Upper lobe of left lung (tissue), 6 donors: ENCODE measurements at regions not wholly inside any gene's neighbourhood (a gene's known extent, or its start where the extent isn't known, plus 50 kb on each side); places are given as distances from the start of the nearest gene placed in this dataset.

ENCODE experiments used
- ATAC-seq, 2 donors: fragments of 200-7000 bp; cut with Tn5 transposase; one replicate each; pipeline ENCODE4 v1.9.1; 2022; ENCODE audit warnings: mild to moderate bottlenecking in 2 of 2, moderate library complexity in 2 of 2; ENCODE audit not compliant: low FRiP score in 2 of 2
- DNase-seq, 2 donors: peaks; one replicate each; pipeline ENCODE4 v3.0.0-alpha.2; 2019 to 2020
- H3K27ac ChIP-seq, 4 donors: fragments of 200-600 bp; sonication (generic); one replicate each; pipeline ENCODE4 v1.5.1; 2016 to 2019
- H3K27me3 ChIP-seq, 4 donors: fragments of 200-600 bp; sonication (generic); one replicate each; pipeline ENCODE4 v1.5.1; 2017 to 2019
- H3K36me3 ChIP-seq, 4 donors: fragments of 200-600 bp; sonication (generic); one replicate each; pipeline ENCODE4 v1.5.1; 2016 to 2019
- H3K4me1 ChIP-seq, 4 donors: fragments of 200-600 bp; sonication (generic); one replicate each; pipeline ENCODE4 v1.5.1; 2018 to 2019
- H3K4me3 ChIP-seq, 4 donors: fragments of 200-600 bp; sonication (generic); one replicate each; pipeline ENCODE4 v1.5.1; 2017 to 2019; ENCODE audit warnings: mild to moderate bottlenecking in 2 of 4, moderate library complexity in 1 of 4
- H3K9me3 ChIP-seq, 4 donors: fragments of 200-600 bp; sonication (generic); one replicate each; pipeline ENCODE4 v1.5.1; 2018 to 2019
- CTCF ChIP-seq, 6 experiments: fragments of 450-650 bp in 4 of 6; fragments of 200-600 bp in 2 of 6; sonication (generic) in 2 of 6; IDR thresholded peaks; one replicate each; pipeline ENCODE4 v1.5.1; 2016 to 2019; ENCODE audit warnings: antibody characterized with exemption in 6 of 6
- EP300 ChIP-seq, 4 donors: sonication (generic); formaldehyde crosslinking; IDR thresholded peaks; one replicate each; pipeline ENCODE4 v1.5.1; 2017; ENCODE audit warnings: antibody characterized with exemption in 4 of 4, control low read depth in 2 of 4
- POLR2A ChIP-seq, 4 donors: fragments of 450-650 bp; IDR thresholded peaks; one replicate each; pipeline ENCODE4 v1.5.1; 2016 to 2017; ENCODE audit warnings: antibody characterized with exemption in 4 of 4, mild to moderate bottlenecking in 2 of 4
- POLR2AphosphoS5 ChIP-seq, 2 donors: sonication (generic); formaldehyde crosslinking; IDR thresholded peaks; one replicate each; pipeline ENCODE4 v1.5.1; 2017; ENCODE audit warnings: antibody characterized with exemption in 2 of 2
- WGBS, 2 donors: methylation state at CpG; one replicate each; pipeline ENCODE4 v1.1.5; 2017 to 2018; 5-methylcytosine and 5-hydroxymethylcytosine counted together
- donor health status: DM: no; HTN: no; CAD: no; lungs with moderate emphysema.
- donor health status: DM: no; HTN: yes; CAD: no; lungs with severe emphysema.

- H3K4me1 ChIP-seq: no peaks in the 10 kb centered on the region
- H3K27me3 ChIP-seq: no peaks in the 10 kb centered on the region
- WGBS, 2 donors: 91% methylated on average over 1 of the region's 1 CpG; no CpG with 5 or more reads in 1 of the 2 donors
- no peak for ATAC-seq
- H3K36me3 ChIP-seq: no peaks in the 10 kb centered on the region
- H3K9me3 ChIP-seq: peaks cover 0 to 3% (median 0%) of the 10 kb centered on the region in 4 donors
- H3K4me3 ChIP-seq: no peak overlapping the region
- TF ChIP-seq CTCF (IDR thresholded peaks at IDR 0.05) (no peak), EP300 (IDR thresholded peaks at IDR 0.05) (no peak), POLR2AphosphoS5 (IDR thresholded peaks at IDR 0.05) (no peak), POLR2A (IDR thresholded peaks at IDR 0.05) (no peak)
- no peak for DNase-seq
- H3K27ac ChIP-seq: no peak overlapping the region
These were observed 281.2 kb upstream of the RGMB start for GRCh38 chr5:98492258-98492657.

GRCh38 chr5:98497418-98497817 lies 276.0 kb upstream of the RGMB start:
- no peak for ATAC-seq
- no peak for TF ChIP-seq CTCF (IDR thresholded peaks at IDR 0.05)
- TF ChIP-seq POLR2AphosphoS5 (IDR thresholded peaks at IDR 0.05): no peak
- no peak for TF ChIP-seq POLR2A (IDR thresholded peaks at IDR 0.05)
- TF ChIP-seq EP300 (IDR thresholded peaks at IDR 0.05): no peak
- Histone ChIP-seq H3K27me3 (no peaks in the 10 kb centered on the region), H3K4me1 (no peaks in the 10 kb centered on the region), H3K9me3 (peaks cover 0 to 3% (median 0%) of the 10 kb centered on the region in 4 donors), H3K27ac (no peak overlapping the region), H3K36me3 (no peaks in the 10 kb centered on the region), H3K4me3 (no peak overlapping the region)
- no peak for DNase-seq
- 48 to 55% methylated on average over 1 of the region's 1 CpG for WGBS, 2 donors

DNA sequence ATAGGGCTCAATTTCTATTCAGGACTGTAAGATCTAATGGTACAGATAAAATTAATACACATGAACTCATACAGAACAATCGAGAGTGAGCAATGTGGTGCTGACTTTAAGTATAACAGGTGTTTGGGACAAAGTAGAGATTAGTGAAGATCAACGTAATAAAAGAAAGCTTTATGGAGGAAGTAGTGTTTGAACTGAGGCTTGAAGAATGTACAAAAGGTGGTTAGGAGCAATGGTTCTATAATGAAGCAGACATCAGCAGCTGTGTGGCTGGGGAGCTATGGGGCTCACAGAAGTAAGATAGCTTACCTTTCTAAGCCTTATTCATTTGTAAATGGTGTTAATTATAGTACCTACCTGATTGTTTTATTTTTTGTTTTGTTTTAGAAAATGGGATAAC lies 275.4 kb upstream of the RGMB start:
- Histone ChIP-seq H3K9me3 (peaks cover 0 to 3% (median 0%) of the 10 kb centered on the region in 4 donors), H3K36me3 (no peaks in the 10 kb centered on the region), H3K4me3 (no peak overlapping the region), H3K4me1 (no peaks in the 10 kb centered on the region), H3K27me3 (no peaks in the 10 kb centered on the region), H3K27ac (no peak overlapping the region)
- DNase-seq: no peak
- 62 to 65% methylated on average over 2 of the region's 2 CpGs for WGBS, 2 donors
- TF ChIP-seq CTCF (IDR thresholded peaks at IDR 0.05) (no peak), POLR2AphosphoS5 (IDR thresholded peaks at IDR 0.05) (no peak), POLR2A (IDR thresholded peaks at IDR 0.05) (no peak), EP300 (IDR thresholded peaks at IDR 0.05) (no peak)
- ATAC-seq: no peak

DNA sequence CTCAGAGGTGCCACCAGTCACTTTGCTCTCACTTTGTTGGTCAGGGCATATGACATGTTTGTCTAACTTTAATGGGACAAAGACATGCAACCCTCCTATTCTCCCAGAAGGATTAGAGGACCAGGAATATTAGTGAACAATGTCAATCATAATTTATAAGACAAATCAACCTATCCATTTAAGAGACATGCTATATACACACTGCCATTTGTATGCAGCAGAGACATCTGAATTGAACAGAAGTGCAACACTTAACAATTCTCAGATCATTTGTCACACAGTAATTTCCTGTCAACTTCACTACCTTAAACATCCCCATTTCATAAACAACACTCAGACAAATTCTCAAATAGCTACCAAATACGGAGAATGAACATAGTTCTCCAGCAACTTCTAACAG lies 273.6 kb upstream of the RGMB start:
- ATAC-seq (no peak), DNase-seq (no peak)
- WGBS, 2 donors: 46 to 67% methylated on average over 1 of the region's 1 CpG

More for the DNA sequence above, 273.6 kb upstream of the RGMB start:
- Histone ChIP-seq H3K4me3 (no peak overlapping the region), H3K9me3 (no peaks in the 10 kb centered on the region), H3K36me3 (no peaks in the 10 kb centered on the region), H3K4me1 (no peaks in the 10 kb centered on the region), H3K27me3 (no peaks in the 10 kb centered on the region), H3K27ac (no peak overlapping the region)
- TF ChIP-seq POLR2A (IDR thresholded peaks at IDR 0.05): no peak
- no peak for TF ChIP-seq EP300 (IDR thresholded peaks at IDR 0.05)
- no peak for TF ChIP-seq POLR2AphosphoS5 (IDR thresholded peaks at IDR 0.05)
- no peak for TF ChIP-seq CTCF (IDR thresholded peaks at IDR 0.05)
